ENCODE measurements at regions not wholly inside any gene's neighbourhood (a gene's known extent, or its start where the extent isn't known, plus 50 kb on each side); places are given as distances from the start of the nearest gene placed in this dataset.

GRCh38 chr9:28163619-28164018 lies 590.3 kb upstream of the C9orf72 start:
- TF ChIP-seq EZH2 (IDR thresholded peaks at IDR 0.05; ENCODE audit: low read depth) = no peak
- TF ChIP-seq CTCF (conservative IDR thresholded peaks at IDR 0.05) = no peak

All from PC-9 (cell line).